ENCODE measurements at regions not wholly inside any gene's neighbourhood (a gene's known extent, or its start where the extent isn't known, plus 50 kb on each side); places are given as distances from the start of the nearest gene placed in this dataset.

GRCh38 chr3:113136544-113136943 lies 74.8 kb upstream of the BOC start:
- TF ChIP-seq ARNT (IDR thresholded peaks at IDR 0.05) (no peak), FOXK2 (IDR thresholded peaks at IDR 0.05) (no peak), CTBP1 (IDR thresholded peaks at IDR 0.05; ENCODE audit: borderline replicate concordance) (no peak)
- TF ChIP-seq, protein P1, sequence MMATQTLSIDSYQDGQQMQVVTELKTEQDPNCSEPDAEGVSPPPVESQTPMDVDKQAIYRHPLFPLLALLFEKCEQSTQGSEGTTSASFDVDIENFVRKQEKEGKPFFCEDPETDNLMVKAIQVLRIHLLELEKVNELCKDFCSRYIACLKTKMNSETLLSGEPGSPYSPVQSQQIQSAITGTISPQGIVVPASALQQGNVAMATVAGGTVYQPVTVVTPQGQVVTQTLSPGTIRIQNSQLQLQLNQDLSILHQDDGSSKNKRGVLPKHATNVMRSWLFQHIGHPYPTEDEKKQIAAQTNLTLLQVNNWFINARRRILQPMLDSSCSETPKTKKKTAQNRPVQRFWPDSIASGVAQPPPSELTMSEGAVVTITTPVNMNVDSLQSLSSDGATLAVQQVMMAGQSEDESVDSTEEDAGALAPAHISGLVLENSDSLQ (IDR thresholded peaks at IDR 0.05), result no peak

All from HEK293T (cell line).